ENCODE measurements at regions not wholly inside any gene's neighbourhood (a gene's known extent, or its start where the extent isn't known, plus 50 kb on each side); places are given as distances from the start of the nearest gene placed in this dataset.

DNA sequence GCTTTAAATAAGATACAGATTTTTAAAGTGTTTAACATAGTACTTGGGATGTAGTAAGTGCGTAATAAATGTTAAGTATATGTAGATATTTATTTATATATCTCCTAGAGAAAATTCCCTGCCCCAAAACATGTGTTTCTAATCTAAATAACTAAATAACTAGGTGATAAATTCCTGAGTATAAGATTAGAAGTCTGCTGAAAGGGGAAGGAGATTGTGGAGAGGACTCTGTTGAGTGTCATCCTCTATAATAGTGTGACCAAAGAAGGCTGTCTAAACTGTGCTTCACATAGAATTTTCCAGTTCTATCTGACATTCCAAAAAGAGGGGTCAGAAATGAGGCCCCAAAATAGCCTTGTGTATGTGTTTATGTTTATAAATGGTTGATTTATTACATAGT is 590.5 kb upstream of the ADAMTS5 start:
- no peak for DNase-seq
- H3K36me3 ChIP-seq = no peaks in the 10 kb centered on the region
- no peaks in the 10 kb centered on the region for H3K27me3 ChIP-seq
- peaks cover 2% of the 10 kb centered on the region for H3K4me1 ChIP-seq (ENCODE audit: insufficient read depth)
- TF ChIP-seq, protein P1, sequence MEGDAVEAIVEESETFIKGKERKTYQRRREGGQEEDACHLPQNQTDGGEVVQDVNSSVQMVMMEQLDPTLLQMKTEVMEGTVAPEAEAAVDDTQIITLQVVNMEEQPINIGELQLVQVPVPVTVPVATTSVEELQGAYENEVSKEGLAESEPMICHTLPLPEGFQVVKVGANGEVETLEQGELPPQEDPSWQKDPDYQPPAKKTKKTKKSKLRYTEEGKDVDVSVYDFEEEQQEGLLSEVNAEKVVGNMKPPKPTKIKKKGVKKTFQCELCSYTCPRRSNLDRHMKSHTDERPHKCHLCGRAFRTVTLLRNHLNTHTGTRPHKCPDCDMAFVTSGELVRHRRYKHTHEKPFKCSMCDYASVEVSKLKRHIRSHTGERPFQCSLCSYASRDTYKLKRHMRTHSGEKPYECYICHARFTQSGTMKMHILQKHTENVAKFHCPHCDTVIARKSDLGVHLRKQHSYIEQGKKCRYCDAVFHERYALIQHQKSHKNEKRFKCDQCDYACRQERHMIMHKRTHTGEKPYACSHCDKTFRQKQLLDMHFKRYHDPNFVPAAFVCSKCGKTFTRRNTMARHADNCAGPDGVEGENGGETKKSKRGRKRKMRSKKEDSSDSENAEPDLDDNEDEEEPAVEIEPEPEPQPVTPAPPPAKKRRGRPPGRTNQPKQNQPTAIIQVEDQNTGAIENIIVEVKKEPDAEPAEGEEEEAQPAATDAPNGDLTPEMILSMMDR (IDR thresholded peaks at IDR 0.05) = no peak
- TF ChIP-seq POLR2A (IDR thresholded peaks at IDR 0.05) (no peak), EP300 (IDR thresholded peaks at IDR 0.05) (no peak)
- intact Hi-C loops (cut with DNase I) = no loop called here
- WGBS, 3 donors = 96 to 100% (median 97%) methylated on average over 1 of the region's 1 CpG
- H3K27ac ChIP-seq = no peak overlapping the region
- H3K9me3 ChIP-seq = no peaks in the 10 kb centered on the region
- H3K4me3 ChIP-seq = no peak overlapping the region

GRCh38 chr21:27555996-27556395 is 589.1 kb upstream of the ADAMTS5 start:
- H3K36me3 ChIP-seq = no peaks in the 10 kb centered on the region
- no peaks in the 10 kb centered on the region for H3K9me3 ChIP-seq
- H3K27ac ChIP-seq = no peak overlapping the region
- TF ChIP-seq EP300 (IDR thresholded peaks at IDR 0.05) = no peak
- no peak for TF ChIP-seq POLR2A (IDR thresholded peaks at IDR 0.05)
- TF ChIP-seq, protein P1 (IDR thresholded peaks at IDR 0.05) = no peak
- H3K4me1 ChIP-seq (ENCODE audit: insufficient read depth) = no peaks in the 10 kb centered on the region
- WGBS, 3 donors = 95 to 98% (median 96%) methylated on average over 2 of the region's 2 CpGs
- no peaks in the 10 kb centered on the region for H3K27me3 ChIP-seq
- no peak for DNase-seq
- no peak overlapping the region for H3K4me3 ChIP-seq
- intact Hi-C loops (cut with DNase I) = no loop called here

DNA sequence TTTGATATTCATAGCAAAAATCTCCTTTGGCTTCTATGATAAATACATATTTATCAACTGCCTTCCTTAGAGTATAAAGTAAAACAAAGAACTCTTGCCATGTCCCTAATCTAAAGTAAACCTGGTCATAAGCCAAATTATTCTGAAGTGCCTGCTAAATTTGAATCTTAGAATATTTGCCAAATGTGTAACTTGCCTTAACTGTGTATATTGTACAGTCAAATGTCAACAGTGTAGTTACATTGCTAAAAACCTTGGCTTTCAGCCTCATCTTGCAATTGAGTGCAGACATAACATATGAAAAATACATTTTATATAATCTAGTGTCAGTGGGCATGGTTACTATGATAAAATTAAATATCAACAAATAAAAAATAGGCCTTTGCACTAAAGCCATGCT is 583.4 kb upstream of the ADAMTS5 start:
- H3K27me3 ChIP-seq = no peaks in the 10 kb centered on the region
- intact Hi-C loops (cut with DNase I) = no loop called here
- H3K27ac ChIP-seq = no peak overlapping the region
- no peaks in the 10 kb centered on the region for H3K36me3 ChIP-seq
- H3K4me3 ChIP-seq = no peak overlapping the region
- no peak for DNase-seq
- no peak for TF ChIP-seq POLR2A (IDR thresholded peaks at IDR 0.05)
- TF ChIP-seq, protein P1 (IDR thresholded peaks at IDR 0.05) = no peak
- no peak for TF ChIP-seq EP300 (IDR thresholded peaks at IDR 0.05)
- no peaks in the 10 kb centered on the region for H3K9me3 ChIP-seq
- H3K4me1 ChIP-seq (ENCODE audit: insufficient read depth) = no peaks in the 10 kb centered on the region

GRCh38 chr21:27548486-27548885 is 581.6 kb upstream of the ADAMTS5 start:
- no peaks in the 10 kb centered on the region for H3K27me3 ChIP-seq
- H3K9me3 ChIP-seq = no peaks in the 10 kb centered on the region
- no peak overlapping the region for H3K27ac ChIP-seq
- H3K4me1 ChIP-seq (ENCODE audit: insufficient read depth) = no peaks in the 10 kb centered on the region
- DNase-seq = no peak
- 42 to 66% (median 50%) methylated on average over 4 of the region's 4 CpGs for WGBS, 3 donors
- no peaks in the 10 kb centered on the region for H3K36me3 ChIP-seq
- intact Hi-C loops (cut with DNase I) = loop anchor here in 1 of 4 donors (10.0 kb wide), 1 partner anchor 174 kb away; no protein-coding TSS in a partner anchor
- H3K4me3 ChIP-seq = no peak overlapping the region
- TF ChIP-seq, protein P1 (IDR thresholded peaks at IDR 0.05) = no peak
- TF ChIP-seq EP300 (IDR thresholded peaks at IDR 0.05) = no peak
- no peak for TF ChIP-seq POLR2A (IDR thresholded peaks at IDR 0.05)
